Activated CD4-positive, alpha-beta T cell treated with anti-CD3 and anti-CD28 coated beads, Interleukin-2, Interleukin-4, amounts not matched to agents 100 ng/mL and 50 ng/mL, durations not matched to agents 16 hours and 8 hours (primary cell): ENCODE measurements at regions not wholly inside any gene's neighbourhood (a gene's known extent, or its start where the extent isn't known, plus 50 kb on each side); places are given as distances from the start of the nearest gene placed in this dataset.
A peak's percentile ranks its signal among the peaks of the same experiment; 100 is the strongest.

ENCODE experiments used
- DNase-seq: peaks from one replicate; pipeline ENCODE4 v3.0.0-alpha.2; 2020; ENCODE audit warnings: low spot score

DNA sequence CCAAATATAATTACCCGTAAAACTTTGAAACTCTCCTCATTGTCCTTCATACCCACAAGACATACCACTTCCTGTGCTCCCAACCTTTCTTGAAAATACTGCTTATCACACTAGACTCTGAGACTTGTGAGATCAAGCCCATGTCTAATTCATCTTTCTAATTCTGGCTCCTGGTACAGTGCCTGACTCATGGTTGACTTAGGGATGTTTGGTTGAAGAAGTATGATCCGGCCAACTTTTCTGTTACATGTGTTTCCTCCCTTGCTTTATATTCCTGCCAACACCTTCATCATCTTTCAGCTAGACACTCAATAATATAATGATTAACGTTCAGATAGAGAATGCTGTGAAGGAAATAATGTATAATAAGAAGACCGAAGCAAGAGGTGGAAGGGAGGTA, 58.2 kb downstream of the MEX3B start:
- no peak for DNase-seq

DNA sequence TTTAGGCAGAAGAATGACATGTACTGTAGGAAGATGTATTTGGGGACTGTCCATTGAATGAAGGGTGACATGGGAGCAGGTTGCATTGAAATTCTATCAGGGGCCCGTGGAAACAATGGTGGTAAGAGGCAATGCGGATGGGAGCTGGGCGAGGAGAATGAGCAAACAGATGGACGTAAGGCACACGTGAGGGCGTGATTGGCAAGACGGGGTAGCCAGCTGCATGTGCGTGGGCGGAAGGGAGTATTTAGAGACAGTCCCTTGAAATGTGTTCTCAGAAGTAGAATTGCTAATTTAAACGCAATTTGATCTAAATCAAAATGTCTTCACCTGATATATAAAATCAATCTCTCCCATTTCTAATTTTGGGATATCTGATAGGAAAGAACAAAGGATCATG, 62.3 kb downstream of the MEX3B start:
- no peak for DNase-seq

DNA sequence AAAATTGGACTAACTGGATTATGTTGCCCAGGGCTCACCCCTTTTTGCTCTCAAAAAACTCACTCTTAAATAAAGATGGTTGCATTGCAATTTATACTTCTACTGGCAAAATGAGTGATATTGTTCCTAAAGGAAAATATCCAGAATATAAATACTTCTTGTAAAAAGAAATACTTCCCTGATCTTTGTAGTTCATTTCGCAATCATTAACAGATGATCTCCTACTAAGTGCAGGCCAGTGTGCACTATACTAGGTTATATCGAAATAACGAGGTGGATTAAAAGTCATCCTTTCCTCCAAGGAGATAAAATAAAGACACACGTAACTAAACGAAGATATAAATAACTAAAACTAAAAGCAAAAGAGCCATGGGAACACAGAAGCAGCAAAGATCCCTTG, 63.0 kb downstream of the MEX3B start:
- no peak for DNase-seq

GRCh38 chr15:81981908-81982307, 63.9 kb downstream of the MEX3B start:
- no peak for DNase-seq

- no peak for DNase-seq
These were observed 68.4 kb downstream of the MEX3B start for GRCh38 chr15:81977464-81977863.

- no peak for DNase-seq
These were observed 77.1 kb downstream of the MEX3B start for GRCh38 chr15:81968691-81969090.

DNA sequence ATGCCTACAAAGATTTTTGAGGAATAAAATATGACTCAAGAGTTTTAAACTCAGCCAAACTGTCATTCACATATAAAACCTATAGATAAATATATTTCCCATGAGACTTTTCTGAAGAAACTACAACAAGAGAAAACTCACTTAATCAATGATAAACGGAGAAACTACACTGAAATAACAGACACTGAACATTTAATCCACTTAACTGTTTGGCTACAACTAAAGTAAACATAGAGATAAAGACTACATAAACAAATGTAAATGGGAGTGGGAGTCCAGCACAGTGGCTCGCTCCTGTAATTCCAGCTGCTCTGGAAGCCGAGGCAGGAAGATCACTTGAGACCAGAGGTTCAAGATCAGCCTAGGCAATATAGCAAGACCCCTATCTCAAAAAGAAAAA, 79.2 kb downstream of the MEX3B start:
- no peak for DNase-seq

GRCh38 chr15:81962482-81962881, 83.3 kb downstream of the MEX3B start:
- DNase-seq, result no peak

- DNase-seq, result no peak
These were observed 86.6 kb downstream of the MEX3B start for GRCh38 chr15:81959196-81959595.

DNA sequence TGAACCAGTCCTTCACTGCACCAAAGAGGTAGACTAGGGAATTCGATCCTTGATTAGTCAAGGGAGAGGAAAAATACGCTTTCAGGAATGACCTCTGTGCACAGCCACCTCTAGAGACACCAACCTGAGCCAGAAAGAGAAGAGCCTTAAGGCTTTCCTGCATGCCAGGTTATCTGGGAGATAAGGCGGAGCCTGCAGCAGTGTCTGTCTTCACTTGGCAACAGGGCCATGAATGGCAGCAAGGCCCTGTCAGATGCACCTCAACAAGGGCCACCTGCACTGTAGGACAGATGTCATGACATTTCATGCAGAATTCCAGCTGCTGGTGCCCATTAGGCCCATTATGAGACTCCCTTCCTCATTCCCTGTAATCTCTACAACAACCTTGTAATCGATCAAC, 88.1 kb downstream of the MEX3B start:
- no peak for DNase-seq

DNA sequence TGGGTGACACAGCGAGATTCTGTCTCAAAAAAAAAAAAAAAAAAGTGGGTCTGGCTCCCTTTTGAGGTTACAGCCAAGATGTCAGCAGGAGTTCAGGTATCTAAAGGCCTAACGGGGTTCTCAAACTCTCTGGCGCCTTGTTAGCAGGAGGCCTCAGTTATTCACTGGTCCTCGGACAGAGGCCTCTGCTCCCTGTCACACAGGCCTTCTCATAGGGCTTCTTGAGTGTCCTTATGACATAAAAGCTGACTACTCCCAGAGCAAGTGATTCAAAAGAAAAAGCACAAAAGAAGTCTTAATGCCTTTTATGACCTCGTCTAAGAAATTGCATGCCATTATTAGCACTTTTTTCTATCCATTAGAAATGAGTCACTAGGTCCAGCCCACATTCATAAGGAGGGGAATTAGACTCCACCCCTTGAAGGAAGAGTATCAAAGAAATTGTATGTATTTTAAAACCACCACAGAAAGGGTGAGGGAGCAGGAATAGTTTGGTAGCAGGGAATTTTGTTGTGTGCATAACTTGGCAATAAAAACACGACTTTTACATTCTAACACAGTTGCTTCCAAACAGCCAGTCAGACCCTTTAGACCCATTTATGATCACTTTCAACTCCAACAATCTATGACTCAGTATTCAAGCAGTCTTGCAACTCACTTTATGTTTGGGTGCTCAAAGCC, 90.3 kb downstream of the MEX3B start:
- DNase-seq, result no peak

DNA sequence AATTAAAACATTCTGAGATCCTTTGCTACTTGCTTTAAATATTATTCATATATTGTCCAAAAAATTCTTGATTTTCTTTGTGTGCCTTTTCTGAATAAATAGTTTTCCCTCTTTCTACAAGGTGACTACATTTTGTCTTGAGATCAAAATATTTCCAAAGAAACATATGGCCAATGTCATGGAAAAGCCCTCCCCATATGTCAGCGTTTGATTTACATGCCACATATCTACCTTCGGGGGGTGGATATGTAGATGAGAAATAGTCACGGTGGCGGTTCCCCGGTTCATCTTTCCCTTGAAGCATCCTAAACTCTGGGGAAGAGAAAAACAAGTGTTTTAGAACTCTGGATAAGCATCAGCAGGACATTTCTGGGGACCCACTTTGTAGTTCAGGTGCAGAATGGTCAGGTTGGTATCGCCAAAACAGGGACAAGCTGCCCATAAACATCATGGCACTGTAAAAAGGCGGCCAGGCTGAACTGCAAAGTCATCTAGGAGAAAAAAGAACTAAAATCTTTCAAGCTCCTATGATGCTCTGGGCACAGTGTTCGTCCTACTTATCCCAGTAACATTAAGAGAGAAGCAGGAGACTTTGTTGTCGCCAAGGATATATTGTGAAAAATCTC, 91.5 kb downstream of the MEX3B start:
- DNase-seq, result no peak

- no peak for DNase-seq
These were observed 94.9 kb downstream of the MEX3B start for GRCh38 chr15:81950841-81951414.

DNA sequence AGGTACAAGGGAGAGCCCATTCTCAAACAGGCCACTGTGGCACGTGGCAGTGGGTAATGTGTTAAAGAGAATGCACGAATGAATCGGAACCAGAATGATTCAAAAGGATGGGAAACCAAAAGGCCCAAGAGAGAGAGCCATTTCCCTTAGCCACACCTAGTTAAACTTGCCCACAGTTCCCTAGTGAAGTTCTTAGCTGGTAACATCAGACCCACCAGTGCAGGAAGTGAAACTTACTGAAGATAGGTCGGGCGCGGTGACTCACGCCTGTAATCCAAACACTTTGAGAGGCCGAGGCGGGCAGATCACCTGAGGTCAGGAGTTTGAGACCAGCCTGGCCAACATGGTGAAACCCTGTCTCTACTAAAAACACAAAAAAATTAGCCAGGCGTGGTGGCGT, 97.1 kb downstream of the MEX3B start:
- DNase-seq, result peak; percentile 1

DNA sequence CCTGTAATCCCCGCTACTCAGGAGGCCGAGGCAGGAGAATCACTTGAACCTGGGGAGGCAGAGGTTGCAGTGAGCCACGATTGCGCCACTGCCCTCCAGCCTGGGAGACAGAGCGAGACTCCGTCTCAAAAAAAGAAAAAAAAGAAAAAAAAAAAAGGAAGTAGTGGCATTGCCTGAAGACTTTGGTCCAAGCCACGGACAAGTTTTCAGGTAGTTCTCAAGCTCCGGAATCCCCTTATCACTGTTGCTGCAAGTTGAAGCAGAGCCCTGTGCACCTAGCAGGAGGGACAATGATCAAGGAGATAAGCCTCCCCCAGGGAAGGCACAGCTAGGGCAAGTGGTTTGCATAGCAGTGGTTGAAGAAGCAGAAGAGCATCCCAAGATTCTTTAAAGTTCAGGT, 97.6 kb downstream of the MEX3B start:
- DNase-seq, result no peak

GRCh38 chr15:81947548-81947947, 98.3 kb downstream of the MEX3B start:
- DNase-seq, result no peak

GRCh38 chr15:81945014-81945615, 100.7 kb downstream of the MEX3B start:
- no peak for DNase-seq

DNA sequence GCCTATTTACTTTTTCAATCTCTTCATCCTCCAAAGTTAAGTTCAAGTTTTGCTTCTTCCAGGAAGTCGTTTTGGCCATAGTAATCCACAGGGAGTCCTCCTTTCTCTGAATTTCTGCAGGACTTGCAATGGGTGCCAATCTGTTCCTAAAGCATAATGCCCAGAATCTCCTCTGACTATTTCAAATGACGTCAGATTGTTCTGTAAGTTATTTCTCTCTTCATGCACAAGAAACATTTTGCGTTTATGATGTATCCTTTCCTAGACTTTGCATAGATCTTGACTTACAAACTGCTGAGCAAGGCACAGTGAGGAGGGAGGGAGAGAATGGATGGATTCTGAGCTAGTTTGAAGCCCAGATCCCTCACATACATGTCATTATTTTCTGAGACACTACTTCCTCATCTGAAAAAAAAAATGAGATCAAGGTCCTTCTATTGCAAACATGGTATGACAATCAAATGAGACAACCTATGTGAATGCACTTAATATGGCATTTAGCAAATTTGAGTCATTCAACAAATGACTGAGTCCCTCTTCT, 103.1 kb downstream of the MEX3B start:
- no peak for DNase-seq

DNA sequence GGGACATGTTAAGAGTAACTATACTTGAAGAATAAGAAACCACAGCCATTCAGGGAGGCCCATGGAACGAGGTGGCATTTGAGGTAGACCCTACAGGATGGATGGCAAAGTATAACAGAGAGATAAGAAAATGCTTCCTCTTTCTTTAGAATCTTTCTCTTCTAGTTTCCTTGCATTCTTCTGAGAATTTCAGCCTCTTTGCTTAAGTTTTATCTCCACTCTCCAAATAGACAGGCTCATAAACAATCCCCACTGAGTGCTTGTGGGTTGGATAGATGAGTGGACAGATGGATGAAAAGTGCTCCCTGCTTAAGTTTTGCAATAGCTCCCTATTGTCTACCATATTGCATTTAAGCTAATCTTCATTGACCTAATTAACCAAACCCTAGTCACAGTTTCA, 103.7 kb downstream of the MEX3B start:
- DNase-seq, result no peak

DNA sequence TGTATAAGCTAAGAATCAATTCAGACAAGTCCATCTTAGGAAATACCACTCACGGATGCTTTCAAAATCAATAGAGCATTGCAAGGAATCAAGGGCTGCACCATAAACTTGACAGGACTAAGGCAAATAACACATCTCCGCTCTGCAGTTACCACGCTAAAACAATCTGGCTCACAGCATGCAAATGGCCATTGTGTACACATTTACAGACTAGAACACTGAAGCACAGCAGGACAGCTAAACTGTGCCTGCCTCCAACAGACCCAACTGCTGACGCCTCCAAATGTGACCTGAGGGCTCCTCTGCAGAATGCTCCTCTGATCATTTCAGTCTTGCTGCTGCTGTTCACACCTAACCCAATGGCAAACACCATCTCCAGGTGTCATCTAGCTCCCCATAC, 104.3 kb downstream of the MEX3B start:
- no peak for DNase-seq

GRCh38 chr15:81940467-81941451, 105.1 kb downstream of the MEX3B start:
- DNase-seq, result no peak
